CMK (cell line): ENCODE measurements at regions not wholly inside any gene's neighbourhood (a gene's known extent, or its start where the extent isn't known, plus 50 kb on each side); places are given as distances from the start of the nearest gene placed in this dataset.

ENCODE experiments used
- DNase-seq: peaks from one replicate; pipeline ENCODE4 v3.0.0-alpha.2; 2010; ENCODE audit warnings: low read depth

DNA sequence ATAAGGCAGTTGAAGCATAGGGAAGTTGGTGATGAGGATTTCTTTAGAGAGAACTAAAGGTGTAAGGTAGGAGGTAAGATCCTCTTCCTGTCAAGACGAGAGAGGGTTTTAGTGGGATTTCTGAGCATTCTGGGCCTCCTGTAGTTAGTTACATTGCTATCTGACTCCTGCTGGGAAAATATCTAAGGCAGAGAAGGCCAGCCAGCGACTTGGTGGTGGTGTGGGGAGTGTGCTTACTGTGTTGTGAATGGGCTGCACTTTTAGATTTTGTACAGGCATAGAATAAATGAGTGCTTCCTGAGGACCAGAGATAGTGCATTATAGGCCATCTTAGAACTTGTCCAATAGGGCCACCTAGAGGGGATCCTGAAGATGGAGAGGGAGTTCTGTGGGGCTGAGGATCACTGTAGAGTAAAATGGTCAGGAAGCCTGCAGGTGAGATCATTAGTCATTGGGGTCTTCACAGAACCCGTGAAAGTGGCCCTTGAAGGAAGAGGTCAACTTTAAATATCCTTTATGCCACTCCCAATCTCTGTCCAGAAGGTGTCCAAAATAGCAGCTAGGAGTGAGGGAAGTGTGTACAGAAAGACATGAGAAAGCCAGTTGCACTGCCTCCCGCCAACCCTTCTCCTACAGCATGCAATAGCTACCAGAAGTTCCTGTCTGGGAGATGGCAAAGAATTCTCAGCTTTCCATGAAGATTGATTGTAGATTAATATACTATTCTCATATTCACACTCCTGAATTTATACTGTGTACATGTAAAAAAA is 266.6 kb downstream of the POLR1F start:
- no peak for DNase-seq

DNA sequence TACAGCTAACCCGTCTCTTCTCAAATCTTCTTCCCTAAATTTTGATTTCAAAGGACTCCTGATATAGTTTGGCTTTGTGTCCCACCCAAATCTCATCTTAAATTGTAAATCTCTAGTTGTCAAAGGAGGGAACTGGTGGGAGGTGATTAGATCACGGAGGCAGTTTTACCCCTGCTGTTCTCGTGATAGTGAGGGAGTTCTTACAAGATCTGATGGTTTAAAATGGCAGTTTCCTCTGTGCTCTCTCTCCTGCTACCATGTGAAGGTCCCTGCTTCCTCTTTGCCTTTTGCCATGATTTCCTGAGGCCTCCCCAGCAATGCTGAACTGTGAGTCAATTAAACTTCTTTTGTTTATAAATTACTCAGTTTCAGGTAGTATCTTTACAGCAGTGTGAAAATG is 269.3 kb downstream of the POLR1F start:
- no peak for DNase-seq

DNA sequence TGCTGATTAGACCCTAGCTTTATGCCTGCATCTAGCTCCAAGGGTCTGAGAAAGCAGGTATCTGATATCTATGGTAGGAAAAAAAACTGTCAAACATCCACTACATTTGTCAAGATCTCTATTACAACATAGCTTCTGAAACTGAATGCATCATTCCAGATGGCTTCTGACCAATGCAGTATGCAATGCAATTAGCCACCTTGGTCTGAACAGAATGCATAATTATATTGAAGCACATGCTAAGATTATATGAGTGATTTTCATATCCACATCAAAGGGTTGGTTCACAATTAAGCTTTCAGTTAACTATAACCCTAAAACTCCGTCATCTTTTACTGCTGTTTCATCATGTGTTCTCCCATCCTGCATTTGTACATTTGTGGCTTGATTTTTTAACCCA is 271.4 kb downstream of the POLR1F start:
- DNase-seq = no peak

DNA sequence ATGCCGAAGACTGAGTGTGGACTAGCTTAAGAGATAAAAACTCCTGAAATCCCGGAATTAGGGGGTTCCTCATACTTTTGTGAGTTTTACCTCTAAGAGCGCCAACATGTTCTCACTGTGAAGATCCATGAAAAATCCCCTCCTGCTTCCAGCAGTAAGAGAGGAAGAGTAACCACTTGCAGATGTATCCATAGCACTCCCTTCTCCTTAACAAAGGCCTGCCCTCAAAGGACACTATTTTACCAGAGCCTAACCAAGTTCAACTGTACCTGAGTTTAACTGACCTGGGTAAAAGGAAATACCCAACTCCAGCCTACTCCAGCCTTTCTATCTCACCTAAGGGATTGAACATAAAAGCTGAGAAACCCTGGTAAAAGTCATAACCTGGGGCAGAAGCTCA is 280.9 kb downstream of the POLR1F start:
- no peak for DNase-seq

- no peak for DNase-seq
Observed at GRCh38 chr7:19421861-19422260, 276.6 kb upstream of the FERD3L start.

DNA sequence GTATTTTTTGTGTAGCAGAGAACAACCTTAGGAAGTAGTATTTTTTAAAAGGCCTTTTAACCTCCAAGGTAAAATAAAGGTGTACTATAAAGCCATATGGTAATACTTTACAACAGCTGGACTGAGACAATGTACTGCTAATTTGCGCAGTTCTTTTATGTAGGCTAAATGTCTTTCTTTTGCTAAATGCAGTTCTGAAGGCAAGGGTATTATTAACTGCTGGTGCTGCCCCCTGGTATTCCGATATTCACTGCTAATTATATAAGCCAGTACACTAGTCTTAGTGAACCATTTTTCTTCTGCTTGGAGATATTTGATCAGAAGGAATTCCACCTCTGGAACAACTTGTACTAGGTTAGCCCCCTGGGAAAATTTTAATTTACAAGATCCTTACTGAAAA is 272.0 kb upstream of the FERD3L start:
- no peak for DNase-seq

- DNase-seq = no peak
Observed at GRCh38 chr7:19415123-19415522, 269.9 kb upstream of the FERD3L start.

GRCh38 chr7:19413443-19413965 is 268.3 kb upstream of the FERD3L start:
- DNase-seq = no peak

GRCh38 chr7:19410691-19411090 is 265.5 kb upstream of the FERD3L start:
- no peak for DNase-seq

GRCh38 chr7:19410106-19410505 is 264.9 kb upstream of the FERD3L start:
- no peak for DNase-seq

GRCh38 chr7:19408706-19409220 is 263.5 kb upstream of the FERD3L start:
- DNase-seq = no peak

GRCh38 chr7:19407270-19407669 is 262.0 kb upstream of the FERD3L start:
- no peak for DNase-seq

GRCh38 chr7:19405541-19405940 is 260.3 kb upstream of the FERD3L start:
- no peak for DNase-seq

GRCh38 chr7:19404912-19405329 is 259.7 kb upstream of the FERD3L start:
- no peak for DNase-seq

GRCh38 chr7:19403691-19404090 is 258.5 kb upstream of the FERD3L start:
- no peak for DNase-seq

GRCh38 chr7:19401461-19401860 is 256.2 kb upstream of the FERD3L start:
- no peak for DNase-seq

GRCh38 chr7:19400758-19401254 is 255.6 kb upstream of the FERD3L start:
- no peak for DNase-seq

DNA sequence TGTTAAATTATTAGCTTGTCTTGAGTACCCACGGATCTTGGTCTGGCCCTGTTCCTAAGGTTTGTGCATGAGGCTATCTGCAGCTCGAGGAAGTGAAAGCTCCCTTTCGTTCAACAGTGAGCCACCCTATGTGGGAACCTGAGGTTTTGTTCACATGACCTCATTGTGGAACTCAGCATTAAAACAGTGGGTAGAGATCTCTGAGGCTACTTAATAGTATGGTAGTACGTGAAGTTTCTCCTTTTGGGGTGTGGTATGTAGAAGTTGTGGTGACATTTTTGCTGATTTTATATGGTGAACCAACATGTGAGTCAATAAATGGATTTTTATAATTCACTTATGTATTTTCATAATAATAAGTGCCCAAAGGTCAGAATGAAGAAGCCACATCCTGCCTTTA is 252.7 kb upstream of the FERD3L start:
- DNase-seq = no peak

GRCh38 chr7:19392246-19392645 is 247.0 kb upstream of the FERD3L start:
- DNase-seq = no peak

- DNase-seq = no peak
Observed at GRCh38 chr7:19390795-19391194, 245.6 kb upstream of the FERD3L start.

DNA sequence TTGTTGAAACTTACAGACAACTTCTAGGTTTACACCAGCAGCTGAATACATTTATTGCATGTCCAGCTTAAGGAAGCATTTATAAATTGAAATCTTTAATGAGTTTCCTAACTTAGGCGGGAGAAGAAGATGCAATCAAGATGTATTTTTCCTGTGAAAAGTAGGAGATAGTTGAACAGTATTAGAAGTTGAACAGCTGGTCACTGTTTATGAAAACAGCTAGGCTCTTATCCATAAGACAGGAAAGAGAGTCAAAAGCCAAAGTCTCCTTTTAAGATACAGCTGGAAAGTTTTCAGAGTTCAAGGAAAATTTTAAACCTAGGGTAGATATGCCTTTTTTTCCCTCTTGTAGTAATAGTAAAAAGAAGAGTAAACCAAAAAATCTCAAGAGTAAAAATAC is 236.1 kb upstream of the FERD3L start:
- DNase-seq = no peak

DNA sequence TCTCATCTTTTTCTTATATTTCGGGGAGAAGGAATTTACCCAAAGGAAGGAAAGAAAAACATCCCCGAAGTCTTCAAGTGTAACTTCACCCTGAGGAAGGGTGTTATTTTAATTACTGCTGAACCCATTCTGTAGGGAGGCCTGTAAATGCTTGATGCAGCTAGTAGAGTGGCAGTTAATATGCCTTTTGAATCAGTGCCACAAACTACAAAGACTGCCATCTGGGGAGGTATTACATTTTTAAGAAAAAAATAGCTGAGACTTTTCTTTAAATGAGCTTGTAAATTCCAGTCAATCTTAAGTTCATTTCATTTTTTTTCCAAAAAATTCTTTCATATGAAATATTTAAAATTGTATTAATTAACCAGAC is 233.1 kb upstream of the FERD3L start:
- DNase-seq = no peak

DNA sequence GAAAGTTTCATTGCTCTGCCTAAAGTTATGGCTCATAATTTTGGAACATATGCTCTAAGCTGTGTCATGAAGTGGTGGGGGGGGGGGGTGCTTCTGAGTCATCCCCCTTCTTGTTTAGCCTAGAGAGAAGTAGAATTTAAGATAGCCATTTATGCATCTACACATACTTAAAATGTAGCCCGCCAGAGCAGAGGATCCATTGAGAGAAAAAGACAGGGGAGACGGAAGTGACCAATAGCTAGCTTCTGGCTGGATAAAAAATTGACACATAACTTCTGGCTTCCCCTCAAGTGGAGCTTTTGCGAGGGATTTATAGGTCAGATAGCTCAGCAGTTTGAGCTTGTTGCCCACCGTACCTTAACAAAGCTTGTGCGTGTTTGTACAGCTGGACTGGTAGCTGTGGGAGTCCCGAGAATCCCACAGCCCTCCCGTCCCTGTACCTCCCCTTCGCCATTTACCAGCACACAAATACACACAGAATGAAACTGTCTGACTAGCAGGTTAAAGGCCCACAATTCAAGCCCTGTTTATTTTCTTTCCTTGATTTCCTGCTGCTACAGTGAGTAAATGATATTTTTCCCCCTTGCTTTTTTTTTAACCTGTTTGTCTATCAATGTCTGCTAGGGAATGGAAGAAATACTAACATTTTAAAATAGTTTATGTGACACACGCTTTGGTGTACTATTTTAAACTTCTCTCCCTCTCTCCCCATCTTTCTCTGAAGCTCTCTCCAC is 232.6 kb upstream of the FERD3L start:
- DNase-seq = no peak
